ENCODE measurements at regions not wholly inside any gene's neighbourhood (a gene's known extent, or its start where the extent isn't known, plus 50 kb on each side); places are given as distances from the start of the nearest gene placed in this dataset.

GRCh38 chr6:71053475-71053874 lies 96.6 kb upstream of the B3GAT2 start:
- TF ChIP-seq, protein P1, sequence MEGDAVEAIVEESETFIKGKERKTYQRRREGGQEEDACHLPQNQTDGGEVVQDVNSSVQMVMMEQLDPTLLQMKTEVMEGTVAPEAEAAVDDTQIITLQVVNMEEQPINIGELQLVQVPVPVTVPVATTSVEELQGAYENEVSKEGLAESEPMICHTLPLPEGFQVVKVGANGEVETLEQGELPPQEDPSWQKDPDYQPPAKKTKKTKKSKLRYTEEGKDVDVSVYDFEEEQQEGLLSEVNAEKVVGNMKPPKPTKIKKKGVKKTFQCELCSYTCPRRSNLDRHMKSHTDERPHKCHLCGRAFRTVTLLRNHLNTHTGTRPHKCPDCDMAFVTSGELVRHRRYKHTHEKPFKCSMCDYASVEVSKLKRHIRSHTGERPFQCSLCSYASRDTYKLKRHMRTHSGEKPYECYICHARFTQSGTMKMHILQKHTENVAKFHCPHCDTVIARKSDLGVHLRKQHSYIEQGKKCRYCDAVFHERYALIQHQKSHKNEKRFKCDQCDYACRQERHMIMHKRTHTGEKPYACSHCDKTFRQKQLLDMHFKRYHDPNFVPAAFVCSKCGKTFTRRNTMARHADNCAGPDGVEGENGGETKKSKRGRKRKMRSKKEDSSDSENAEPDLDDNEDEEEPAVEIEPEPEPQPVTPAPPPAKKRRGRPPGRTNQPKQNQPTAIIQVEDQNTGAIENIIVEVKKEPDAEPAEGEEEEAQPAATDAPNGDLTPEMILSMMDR (IDR thresholded peaks at IDR 0.05): no peak
- H3K4me1 ChIP-seq (ENCODE audit: control insufficient read depth in 1 of 2, insufficient read depth in 1 of 2, low read depth in 1 of 2, low read length in 1 of 2): peaks cover 17 to 23% of the 10 kb centered on the region in 2 experiments

GRCh38 chr6:71056656-71057055 lies 99.8 kb upstream of the B3GAT2 start:
- H3K4me1 ChIP-seq (ENCODE audit: control insufficient read depth in 1 of 2, insufficient read depth in 1 of 2, low read depth in 1 of 2, low read length in 1 of 2): peaks cover 17 to 23% of the 10 kb centered on the region in 2 experiments
- no peak overlapping the region for H3K4me3 ChIP-seq (ENCODE audit: low read depth in 1 of 2, low read length in 1 of 2)
- H3K36me3 ChIP-seq: no peaks in the 10 kb centered on the region
- peak overlapping the region; percentile 57 for H3K27ac ChIP-seq
- H3K27me3 ChIP-seq: no peaks in the 10 kb centered on the region
- no peaks in the 10 kb centered on the region for H3K9me3 ChIP-seq
- TF ChIP-seq, protein P1 (IDR thresholded peaks at IDR 0.05): no peak

More at GRCh38 chr6:71053475-71053874, 96.6 kb upstream of the B3GAT2 start:
- Histone ChIP-seq H3K4me3 (ENCODE audit: low read depth in 1 of 2, low read length in 1 of 2) (no peak overlapping the region), H3K27ac (no peak overlapping the region), H3K9me3 (no peaks in the 10 kb centered on the region), H3K27me3 (no peaks in the 10 kb centered on the region), H3K36me3 (no peaks in the 10 kb centered on the region)

- TF ChIP-seq, protein P1 (IDR thresholded peaks at IDR 0.05): no peak
- H3K4me3 ChIP-seq (ENCODE audit: low read depth in 1 of 2, low read length in 1 of 2): no peak overlapping the region
- no peaks in the 10 kb centered on the region for H3K36me3 ChIP-seq
- no peaks in the 10 kb centered on the region for H3K9me3 ChIP-seq
- no peak overlapping the region for H3K27ac ChIP-seq
- no peaks in the 10 kb centered on the region for H3K27me3 ChIP-seq
- peaks cover 15 to 21% of the 10 kb centered on the region in 2 experiments for H3K4me1 ChIP-seq (ENCODE audit: control insufficient read depth in 1 of 2, insufficient read depth in 1 of 2, low read depth in 1 of 2, low read length in 1 of 2)
Observed at GRCh38 chr6:71066153-71066552, 109.3 kb upstream of the B3GAT2 start.

DNA sequence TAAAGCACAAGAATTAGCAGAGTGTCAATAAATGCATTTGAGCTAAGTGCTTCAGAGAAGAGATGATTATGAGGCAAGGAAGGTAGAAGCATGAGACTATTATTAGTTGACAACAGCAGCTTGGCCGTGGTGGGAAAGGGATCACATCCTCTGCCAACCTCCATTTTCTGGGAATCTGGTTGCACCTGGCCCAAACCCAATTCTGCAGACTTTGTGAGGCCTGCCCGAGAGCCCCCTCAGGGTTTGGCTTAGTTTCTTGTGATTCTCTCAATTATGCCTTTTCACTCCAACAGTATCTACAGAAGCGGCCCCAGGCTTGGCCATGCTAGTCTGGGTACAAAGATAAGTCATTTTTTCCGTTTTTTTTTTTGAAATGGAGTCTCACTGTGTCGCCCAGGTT lies 111.0 kb upstream of the B3GAT2 start:
- H3K27ac ChIP-seq: no peak overlapping the region
- H3K27me3 ChIP-seq: no peaks in the 10 kb centered on the region
- TF ChIP-seq, protein P1 (IDR thresholded peaks at IDR 0.05): no peak
- no peak overlapping the region for H3K4me3 ChIP-seq (ENCODE audit: low read depth in 1 of 2, low read length in 1 of 2)
- H3K4me1 ChIP-seq (ENCODE audit: control insufficient read depth in 1 of 2, insufficient read depth in 1 of 2, low read depth in 1 of 2, low read length in 1 of 2): peaks cover 15 to 21% of the 10 kb centered on the region in 2 experiments
- H3K36me3 ChIP-seq: no peaks in the 10 kb centered on the region
- H3K9me3 ChIP-seq: no peaks in the 10 kb centered on the region

DNA sequence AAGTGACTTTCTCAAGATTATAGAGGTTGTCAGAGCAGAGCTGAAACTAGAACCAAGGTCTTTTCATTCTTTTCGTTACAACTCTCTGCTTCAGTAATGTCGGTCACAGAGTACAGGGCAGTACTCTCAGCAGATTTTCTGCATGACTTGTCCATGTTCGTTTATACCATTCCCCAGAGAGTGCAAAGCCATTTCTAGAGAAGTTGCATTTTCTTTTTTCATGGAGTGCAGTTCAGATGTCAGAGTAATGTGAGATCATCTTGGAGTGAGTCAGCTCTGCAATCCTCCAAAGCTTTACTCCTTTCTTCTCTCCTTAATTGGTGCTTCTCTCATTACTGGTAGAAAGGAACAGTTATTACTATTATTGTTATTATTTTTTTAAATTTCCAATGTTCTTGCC lies 115.6 kb upstream of the B3GAT2 start:
- Histone ChIP-seq H3K36me3 (no peaks in the 10 kb centered on the region), H3K27ac (no peak overlapping the region), H3K9me3 (no peaks in the 10 kb centered on the region), H3K4me1 (ENCODE audit: control insufficient read depth in 1 of 2, insufficient read depth in 1 of 2, low read depth in 1 of 2, low read length in 1 of 2) (no peaks in the 10 kb centered on the region), H3K4me3 (ENCODE audit: low read depth in 1 of 2, low read length in 1 of 2) (no peak overlapping the region), H3K27me3 (no peaks in the 10 kb centered on the region)
- TF ChIP-seq, protein P1 (IDR thresholded peaks at IDR 0.05): no peak

GRCh38 chr6:71077655-71078054 lies 120.8 kb upstream of the B3GAT2 start:
- peaks cover 4% of the 10 kb centered on the region for H3K9me3 ChIP-seq
- TF ChIP-seq, protein P1 (IDR thresholded peaks at IDR 0.05): no peak

More at GRCh38 chr6:71077655-71078054, 120.8 kb upstream of the B3GAT2 start:
- H3K4me3 ChIP-seq (ENCODE audit: low read depth in 1 of 2, low read length in 1 of 2): no peak overlapping the region
- H3K27ac ChIP-seq: no peak overlapping the region
- H3K4me1 ChIP-seq (ENCODE audit: control insufficient read depth in 1 of 2, insufficient read depth in 1 of 2, low read depth in 1 of 2, low read length in 1 of 2): peaks cover 10 to 12% of the 10 kb centered on the region in 2 experiments
- H3K36me3 ChIP-seq: no peaks in the 10 kb centered on the region
- no peaks in the 10 kb centered on the region for H3K27me3 ChIP-seq
